ENCODE measurements at regions not wholly inside any gene's neighbourhood (a gene's known extent, or its start where the extent isn't known, plus 50 kb on each side); places are given as distances from the start of the nearest gene placed in this dataset.
A peak's percentile ranks its signal among the peaks of the same experiment; 100 is the strongest.
"Not testable (repeated sequence)": the region's sequence is repeated elsewhere in the genome, so short reads cannot be mapped to it uniquely, and the experiment has no call there.

DNA sequence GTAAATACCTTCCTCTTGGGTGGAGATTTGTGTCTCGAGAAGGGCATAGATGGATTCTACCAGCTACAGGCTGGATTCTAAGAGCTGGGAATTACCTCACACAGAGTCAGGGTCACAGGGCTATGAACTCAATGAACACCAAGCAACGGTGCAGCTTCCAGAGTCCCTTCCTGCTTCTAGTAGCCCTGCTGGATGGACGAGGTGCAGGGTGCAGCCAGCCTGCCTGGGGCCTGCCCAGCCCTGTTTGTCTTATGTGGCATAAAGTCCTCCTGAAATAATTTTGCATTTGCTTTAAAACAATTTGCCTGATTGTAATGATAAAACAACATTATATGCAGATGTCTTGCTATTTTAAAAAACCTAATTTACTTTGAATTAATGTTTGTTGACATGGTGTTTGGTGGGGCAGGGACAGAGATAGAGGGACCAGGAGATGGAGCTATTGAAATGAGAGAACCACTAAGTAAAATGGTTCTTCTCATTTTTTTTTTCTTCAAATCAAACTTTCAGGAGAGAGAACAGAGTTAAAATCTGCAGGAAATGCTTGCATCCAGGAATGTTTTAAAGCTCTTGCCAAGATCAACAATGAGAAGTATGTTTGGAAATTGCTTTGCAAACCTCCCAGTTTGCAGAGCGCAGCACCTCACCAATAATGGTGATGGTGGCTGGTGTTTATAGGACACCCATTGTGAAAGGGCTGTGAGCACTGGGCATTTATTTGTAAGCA, 305.4 kb upstream of the PODXL start:
- peak; percentile 83 for DNase-seq (ENCODE audit: low spot score)

DNA sequence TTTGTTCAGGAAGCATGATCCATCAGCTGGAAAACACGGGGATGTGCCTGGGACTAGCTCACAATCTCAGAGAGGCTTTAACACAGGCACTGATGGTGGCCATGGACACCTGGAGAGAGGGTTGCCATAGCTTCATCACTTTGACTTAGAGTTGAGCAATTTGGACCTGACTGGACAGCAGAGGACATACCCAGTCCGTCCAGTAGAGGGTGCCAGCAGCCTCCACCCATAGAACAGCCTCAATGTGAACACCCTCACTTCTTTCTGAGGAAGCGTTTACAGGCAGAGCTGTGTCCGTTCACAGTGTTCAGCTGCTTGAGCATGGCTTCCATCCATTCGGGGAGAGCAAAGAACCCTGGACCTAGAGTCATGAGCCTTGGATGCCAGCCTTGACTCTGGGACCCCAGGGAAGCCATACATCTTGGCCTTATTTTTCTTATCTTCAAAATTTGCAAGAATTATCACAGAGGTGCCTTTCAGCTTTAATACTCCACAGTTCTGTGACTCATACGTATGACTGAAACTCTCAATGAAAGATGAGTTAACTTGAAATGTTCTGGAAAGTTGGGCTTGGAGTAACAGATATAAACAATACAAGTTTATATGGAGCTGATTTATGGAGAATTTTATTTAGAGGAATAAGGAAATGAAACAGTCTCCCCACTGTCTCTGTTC, 302.9 kb upstream of the PODXL start:
- peak; percentile 86 for DNase-seq (ENCODE audit: low spot score)

DNA sequence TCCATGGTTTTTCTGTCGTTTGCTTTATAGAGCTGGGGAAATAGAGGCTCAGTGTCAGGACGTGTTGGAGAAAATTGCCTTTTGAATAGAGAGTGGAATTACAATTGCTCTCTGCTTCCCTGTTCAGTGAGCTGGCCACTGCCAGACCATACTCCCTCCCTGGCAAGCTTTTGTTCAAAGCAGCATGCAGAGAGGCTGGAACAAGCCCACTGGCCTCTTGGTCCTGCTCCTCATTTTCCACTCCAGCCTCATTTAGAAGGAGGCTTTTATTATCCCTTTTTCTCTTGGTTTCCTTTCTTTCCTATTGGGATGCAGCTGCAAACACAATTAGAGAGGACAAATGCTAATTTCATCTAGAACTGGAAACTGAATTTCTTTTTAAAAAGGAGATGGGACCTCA, 302.2 kb upstream of the PODXL start:
- no peak for DNase-seq (ENCODE audit: low spot score)

GRCh38 chr7:131849472-131849871, 293.0 kb upstream of the PODXL start:
- DNase-seq (ENCODE audit: low spot score), result no peak

DNA sequence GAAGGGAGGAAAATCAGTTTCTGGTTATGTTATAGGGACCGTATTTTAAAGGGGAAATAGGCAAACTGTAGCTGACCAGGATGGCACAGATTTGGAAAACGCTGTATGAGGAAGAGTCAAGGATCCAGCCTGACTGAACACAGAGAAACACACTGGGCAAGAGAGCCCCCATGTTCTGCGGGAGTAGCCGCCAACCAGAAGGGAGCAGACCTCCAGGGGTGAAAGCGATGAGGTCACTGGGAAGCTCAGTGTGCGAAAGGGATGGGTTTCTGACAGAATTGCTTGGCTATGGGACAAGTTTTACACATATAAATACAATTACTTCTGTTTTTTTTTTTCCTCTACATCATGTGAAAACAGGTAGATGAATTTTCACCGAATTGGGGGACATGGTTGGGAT, 291.6 kb upstream of the PODXL start:
- DNase-seq (ENCODE audit: low spot score), result no peak

DNA sequence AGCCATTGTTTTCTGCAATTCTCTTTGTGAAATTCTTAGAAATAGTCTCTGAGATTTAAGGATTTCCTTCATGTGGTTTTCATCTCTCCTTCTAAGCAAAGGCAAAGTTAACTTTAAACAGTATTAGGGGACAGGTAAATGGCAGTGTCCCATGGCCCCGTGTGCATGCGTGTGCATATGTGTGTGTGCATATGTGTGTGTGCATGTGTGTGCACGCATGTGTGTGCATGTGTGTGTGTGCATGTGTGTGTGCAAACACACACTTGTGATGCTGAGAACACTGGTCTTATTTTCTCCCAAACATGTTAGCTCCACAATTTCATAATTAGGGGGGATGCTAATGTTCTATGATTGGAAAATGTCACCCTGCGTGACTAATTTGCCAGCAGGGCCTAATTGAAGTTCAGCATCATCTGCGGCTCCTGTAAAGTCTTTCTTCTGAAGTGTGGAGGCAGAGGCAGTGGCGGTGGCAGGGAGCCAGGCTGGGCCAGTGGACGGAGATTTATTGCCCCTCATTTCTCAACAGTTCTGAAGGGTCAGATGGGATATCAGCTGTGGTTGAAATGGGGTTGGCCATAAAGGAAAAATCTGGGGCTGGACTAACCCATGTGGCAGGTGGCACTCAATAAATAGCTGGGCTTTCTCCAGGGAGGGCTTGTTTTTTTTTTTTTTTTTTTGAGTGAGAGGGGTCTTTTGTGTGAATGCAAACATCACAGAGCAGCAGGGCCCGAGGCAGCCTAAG, 289.3 kb upstream of the PODXL start:
- DNase-seq (ENCODE audit: low spot score), result no peak

DNA sequence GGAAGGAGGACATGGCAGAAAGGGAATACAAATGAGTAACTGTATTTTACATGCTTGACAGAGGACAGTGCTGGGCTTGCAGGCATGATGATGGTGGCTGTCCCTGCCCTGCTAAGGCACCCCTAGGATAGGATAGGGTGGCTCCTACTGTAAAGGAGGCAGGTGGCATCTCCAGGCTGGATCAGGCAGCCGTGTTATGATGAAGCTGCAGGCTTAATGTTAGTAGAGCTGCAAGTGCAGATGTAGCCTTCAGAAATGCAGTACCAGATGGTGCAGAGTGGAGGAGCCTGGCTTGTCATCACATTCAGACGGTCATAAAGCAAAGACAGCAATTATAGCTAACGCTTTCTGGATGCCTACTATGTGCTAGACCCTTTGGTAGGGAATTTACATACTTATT, 287.9 kb upstream of the PODXL start:
- no peak for DNase-seq (ENCODE audit: low spot score)

GRCh38 chr7:131843898-131844331, 287.5 kb upstream of the PODXL start:
- DNase-seq (ENCODE audit: low spot score), result peak; percentile 18

- DNase-seq (ENCODE audit: low spot score), result no peak
Observed at GRCh38 chr7:131839967-131840690, 283.7 kb upstream of the PODXL start.

- no peak for DNase-seq (ENCODE audit: low spot score)
Observed at GRCh38 chr7:131836733-131837132, 280.3 kb upstream of the PODXL start.

DNA sequence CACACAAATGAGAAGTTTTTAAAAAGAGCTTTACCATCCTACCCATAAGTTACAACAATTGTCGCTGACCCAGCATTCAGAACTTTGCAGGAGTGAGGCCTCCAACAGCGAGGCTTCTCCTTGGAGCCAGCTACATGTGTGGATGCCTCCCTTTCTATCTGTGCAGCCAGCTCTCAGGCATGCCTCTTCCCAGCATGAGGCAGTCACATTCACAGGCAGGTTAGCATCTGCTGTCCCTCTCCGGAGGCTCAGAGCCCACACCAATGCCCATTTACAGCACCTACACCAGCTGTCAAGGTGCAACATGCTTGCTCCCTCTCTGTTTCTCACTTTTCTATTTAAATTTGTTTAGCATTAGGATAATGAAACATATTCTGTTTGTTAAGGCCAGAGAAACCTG, 278.7 kb upstream of the PODXL start:
- DNase-seq (ENCODE audit: low spot score), result no peak

GRCh38 chr7:131830681-131831080, 274.3 kb upstream of the PODXL start:
- no peak for DNase-seq (ENCODE audit: low spot score)

- no peak for DNase-seq (ENCODE audit: low spot score)
Observed at GRCh38 chr7:131829947-131830558, 273.6 kb upstream of the PODXL start.

- DNase-seq (ENCODE audit: low spot score), result peak; percentile 45
Observed at GRCh38 chr7:131827421-131827820, 271.0 kb upstream of the PODXL start.

GRCh38 chr7:131826960-131827359, 270.5 kb upstream of the PODXL start:
- no peak for DNase-seq (ENCODE audit: low spot score)

DNA sequence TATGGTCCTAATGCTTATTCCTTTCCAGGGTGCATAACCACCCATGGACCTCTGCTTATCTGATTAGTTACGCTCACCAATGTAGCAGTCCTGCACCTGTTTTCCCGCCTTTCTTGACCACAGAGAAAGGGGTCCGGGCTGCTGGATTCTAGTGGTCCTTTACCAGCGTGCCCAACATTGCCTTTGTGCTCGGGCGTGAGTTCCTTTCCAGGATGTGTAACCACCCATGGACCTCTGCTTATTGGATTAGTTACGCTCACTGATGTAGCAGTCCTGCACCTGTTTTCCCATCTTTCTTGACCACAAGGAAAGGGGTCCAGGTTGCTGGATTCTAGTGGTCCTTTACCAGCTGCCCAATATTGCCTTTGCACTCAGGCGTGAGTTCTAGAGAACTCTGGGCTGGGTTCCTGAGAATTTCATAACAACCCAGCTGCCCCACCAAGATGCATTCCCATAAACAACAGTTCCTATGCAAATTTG, 267.6 kb upstream of the PODXL start:
- DNase-seq (ENCODE audit: low spot score), result not testable (repeated sequence)

- DNase-seq (ENCODE audit: low spot score), result no peak
Observed at GRCh38 chr7:131819891-131820290, 263.5 kb upstream of the PODXL start.

GRCh38 chr7:131816391-131817007, 260.1 kb upstream of the PODXL start:
- no peak for DNase-seq (ENCODE audit: low spot score)

GRCh38 chr7:131808736-131809135, 252.3 kb upstream of the PODXL start:
- no peak for DNase-seq (ENCODE audit: low spot score)

DNA sequence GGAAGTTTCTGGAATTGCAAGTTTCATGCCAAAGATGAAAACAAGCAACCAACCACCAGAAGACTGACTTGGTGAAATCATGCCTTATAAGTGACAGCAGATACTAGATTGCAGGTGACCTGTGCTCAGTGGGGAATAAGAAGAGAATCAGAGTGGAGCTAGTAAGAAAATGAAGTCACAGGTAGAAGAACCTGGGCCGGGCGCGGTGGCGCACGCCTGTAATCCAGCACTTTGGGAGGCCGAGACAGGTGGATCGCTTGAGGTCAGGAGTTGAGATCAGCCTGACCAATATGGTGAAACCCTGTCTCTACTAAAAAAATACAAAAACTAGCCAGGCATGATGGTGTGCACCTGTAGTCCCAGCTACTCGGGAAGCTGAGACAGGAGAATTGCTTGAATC, 251.7 kb upstream of the PODXL start:
- DNase-seq (ENCODE audit: low spot score), result not testable (repeated sequence)

- no peak for DNase-seq (ENCODE audit: low spot score)
Observed at GRCh38 chr7:131803816-131804215, 247.4 kb upstream of the PODXL start.

All from A172 (cell line).